Right forelimb (tissue), 1 donor: ENCODE measurements at regions not wholly inside any gene's neighbourhood (a gene's known extent, or its start where the extent isn't known, plus 50 kb on each side); places are given as distances from the start of the nearest gene placed in this dataset.

Source experiments
- DNase-seq: peaks from one replicate; pipeline ENCODE4 v3.0.0-alpha.2; 2018

- no peak for DNase-seq
Measured at GRCh38 chr6:56345376-56345995, 98.1 kb upstream of the COL21A1 start.

GRCh38 chr6:56343295-56343694 is 95.9 kb upstream of the COL21A1 start:
- no peak for DNase-seq

GRCh38 chr6:56339524-56339923 is 92.1 kb upstream of the COL21A1 start:
- DNase-seq, result no peak

GRCh38 chr6:56335726-56336125 is 88.3 kb upstream of the COL21A1 start:
- no peak for DNase-seq

GRCh38 chr6:56334937-56335336 is 87.6 kb upstream of the COL21A1 start:
- no peak for DNase-seq

GRCh38 chr6:56329271-56330050 is 82.1 kb upstream of the COL21A1 start:
- DNase-seq, result no peak

GRCh38 chr6:56328728-56329090 is 81.3 kb upstream of the COL21A1 start:
- DNase-seq, result no peak

GRCh38 chr6:56327946-56328727 is 80.8 kb upstream of the COL21A1 start:
- no peak for DNase-seq

GRCh38 chr6:56324396-56324795 is 77.0 kb upstream of the COL21A1 start:
- no peak for DNase-seq

GRCh38 chr6:56318851-56319250 is 71.5 kb upstream of the COL21A1 start:
- no peak for DNase-seq

GRCh38 chr6:56314683-56315523 is 67.5 kb upstream of the COL21A1 start:
- no peak for DNase-seq

GRCh38 chr6:56311533-56312448 is 64.4 kb upstream of the COL21A1 start:
- DNase-seq, result no peak

GRCh38 chr6:56311061-56311460 is 63.7 kb upstream of the COL21A1 start:
- DNase-seq, result no peak

- no peak for DNase-seq
Measured at GRCh38 chr6:56310241-56310640, 62.9 kb upstream of the COL21A1 start.

- DNase-seq, result no peak
Measured at GRCh38 chr6:56299916-56300315, 52.5 kb upstream of the COL21A1 start.

GRCh38 chr6:56297022-56297989 is 49.9 kb upstream of the COL21A1 start:
- no peak for DNase-seq
